ENCODE measurements at regions not wholly inside any gene's neighbourhood (a gene's known extent, or its start where the extent isn't known, plus 50 kb on each side); places are given as distances from the start of the nearest gene placed in this dataset.
A peak's percentile ranks its signal among the peaks of the same experiment; 100 is the strongest.

- no peak for DNase-seq
These were observed 136.5 kb downstream of the SNX18 start for GRCh38 chr5:54653956-54654614.

DNA sequence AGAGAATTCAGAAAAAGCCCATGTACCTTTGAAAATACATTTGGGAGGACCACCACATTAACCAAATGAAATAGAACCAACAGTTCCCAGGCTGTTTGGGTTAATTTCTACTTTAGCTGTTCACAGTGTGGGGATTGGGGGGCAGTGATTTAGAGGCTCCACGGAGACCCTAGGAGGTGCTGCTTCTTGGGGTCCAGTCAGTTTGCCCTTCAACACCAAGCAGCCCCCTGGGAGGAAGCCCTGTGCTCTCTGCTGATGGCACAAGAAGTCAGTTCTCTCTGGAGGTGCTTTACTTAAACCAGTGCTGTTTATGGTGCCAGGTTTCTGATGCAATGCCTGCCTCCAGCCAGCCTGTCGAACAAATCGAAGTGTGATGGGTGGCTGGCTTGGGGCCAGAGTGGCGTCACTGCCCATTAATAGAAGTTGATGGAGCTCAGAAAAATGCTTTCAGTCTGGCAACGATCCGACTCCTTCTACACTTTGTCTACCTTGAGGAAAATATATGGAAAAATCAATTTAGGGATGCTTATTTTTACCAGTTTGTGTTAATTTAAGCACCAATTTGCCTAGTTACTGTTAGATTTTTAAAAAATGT, 134.0 kb downstream of the SNX18 start:
- peak in 18 of 58 donors; percentile 10 to 90 (median 26) for DNase-seq

GRCh38 chr5:54649041-54649504, 131.5 kb downstream of the SNX18 start:
- DNase-seq, result no peak

DNA sequence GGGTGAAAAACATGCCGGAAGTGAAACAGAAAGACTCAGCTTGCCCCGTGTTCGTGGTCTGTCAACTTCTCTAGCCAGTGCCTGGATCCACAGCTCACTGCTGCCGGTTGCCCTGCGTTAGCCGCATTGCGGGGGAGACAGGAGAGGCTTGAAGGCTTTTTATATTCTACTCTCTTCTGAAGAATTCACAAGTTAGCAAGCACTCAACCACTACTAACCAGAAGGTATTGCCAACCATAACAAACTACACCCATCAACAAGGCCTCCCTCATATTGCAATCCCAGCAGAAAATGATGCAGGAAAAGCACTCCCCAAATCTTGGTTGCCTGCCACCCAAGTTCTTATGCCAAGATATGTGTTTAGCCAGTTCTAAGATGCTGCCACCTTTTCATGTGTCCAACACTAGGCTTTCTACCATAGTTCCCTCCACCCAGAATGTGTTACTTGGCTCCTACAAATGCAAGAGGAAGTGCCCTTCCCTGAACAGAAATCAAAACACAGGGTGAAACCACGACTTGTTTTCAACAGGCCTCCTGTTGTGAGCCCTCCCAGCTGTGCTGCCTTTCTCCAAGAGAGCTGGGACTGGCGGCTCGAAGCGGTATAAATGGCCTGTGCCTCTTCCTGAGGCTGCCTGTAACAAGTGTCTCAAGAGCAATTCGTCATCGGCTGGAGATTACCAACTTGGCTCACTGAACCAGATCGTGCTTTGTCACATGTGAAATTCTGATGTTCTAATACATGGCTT, 129.0 kb downstream of the SNX18 start:
- DNase-seq, result peak in 34 of 58 donors; percentile 8 to 68 (median 30)

DNA sequence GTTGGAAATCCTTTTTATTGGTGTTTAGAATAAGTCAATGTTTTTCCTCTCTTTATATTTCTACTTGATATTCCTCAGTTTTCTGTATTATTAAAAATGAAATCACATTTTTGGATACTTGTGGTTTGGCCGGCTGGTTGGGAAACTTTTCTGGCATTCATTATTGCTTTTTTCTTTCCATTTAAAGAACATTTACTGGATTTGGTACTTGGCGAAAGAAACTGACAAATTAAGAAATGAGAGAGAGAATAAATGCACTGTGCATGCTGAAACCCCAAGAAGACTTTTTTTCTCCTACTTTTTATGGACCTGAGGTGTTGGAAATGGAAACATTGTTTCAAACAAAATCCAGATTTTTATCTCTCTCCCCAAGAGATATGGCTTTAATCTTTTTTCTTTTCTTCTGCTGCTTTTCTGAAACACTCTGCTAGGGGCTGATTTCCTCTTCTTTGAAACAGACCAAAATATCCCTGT, 128.4 kb downstream of the SNX18 start:
- DNase-seq, result no peak

- no peak for DNase-seq
These were observed 126.7 kb downstream of the SNX18 start for GRCh38 chr5:54644226-54644625.

GRCh38 chr5:54643685-54644106, 126.1 kb downstream of the SNX18 start:
- DNase-seq, result no peak

- DNase-seq, result no peak
These were observed 122.1 kb downstream of the SNX18 start for GRCh38 chr5:54639621-54640020.

GRCh38 chr5:54638106-54638505, 120.5 kb downstream of the SNX18 start:
- no peak for DNase-seq

DNA sequence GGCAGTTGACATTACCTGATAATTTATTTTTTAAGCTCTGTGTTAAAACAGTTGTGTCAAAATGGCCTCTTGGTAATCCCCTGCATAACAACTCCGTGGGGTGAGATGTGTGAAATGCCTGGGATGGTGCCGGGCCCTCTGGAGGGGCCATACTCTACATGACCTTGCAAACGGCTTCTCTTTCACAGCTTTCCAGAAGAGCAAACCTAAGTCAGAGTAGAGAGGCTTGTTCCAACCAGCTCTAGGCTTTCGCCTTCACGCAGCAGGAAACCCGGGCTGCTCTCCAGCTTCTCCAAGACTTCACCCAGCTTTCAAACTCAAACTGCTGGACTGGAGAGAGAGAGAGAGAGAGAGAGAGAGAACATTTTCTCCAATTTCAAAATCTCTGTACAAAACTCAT, 120.1 kb downstream of the SNX18 start:
- DNase-seq, result peak in 1 of 58 donors; percentile 8

- DNase-seq, result no peak
These were observed 116.5 kb downstream of the SNX18 start for GRCh38 chr5:54634089-54634488.

DNA sequence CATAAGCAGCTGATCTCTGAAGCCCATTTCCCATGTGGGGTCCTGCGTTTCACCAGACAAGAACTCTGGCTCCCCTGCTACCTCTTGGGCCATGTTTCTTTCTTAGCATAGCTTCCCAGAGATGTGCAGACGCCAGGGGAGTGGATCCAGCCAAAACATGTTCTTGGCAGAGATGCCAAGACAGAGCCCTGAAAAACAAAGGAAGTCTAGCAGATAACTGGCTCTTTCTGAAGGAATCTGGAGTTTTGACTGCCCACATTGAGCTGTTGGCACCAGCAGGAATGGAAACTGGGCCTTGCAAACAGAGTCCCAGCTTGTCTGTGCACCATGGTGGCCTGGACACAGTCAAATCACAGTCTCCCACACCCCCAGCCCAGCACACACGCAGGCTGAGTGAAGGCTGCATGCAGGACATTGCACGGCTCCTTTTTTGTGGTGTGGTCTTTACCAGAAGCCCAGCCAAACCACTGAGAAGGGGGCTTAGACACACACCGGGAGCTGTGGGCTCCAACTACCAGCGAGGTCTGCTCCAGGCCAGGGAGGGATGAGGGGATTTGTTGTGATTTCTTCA, 114.7 kb downstream of the SNX18 start:
- DNase-seq, result peak in 32 of 58 donors; percentile 6 to 75 (median 36)

DNA sequence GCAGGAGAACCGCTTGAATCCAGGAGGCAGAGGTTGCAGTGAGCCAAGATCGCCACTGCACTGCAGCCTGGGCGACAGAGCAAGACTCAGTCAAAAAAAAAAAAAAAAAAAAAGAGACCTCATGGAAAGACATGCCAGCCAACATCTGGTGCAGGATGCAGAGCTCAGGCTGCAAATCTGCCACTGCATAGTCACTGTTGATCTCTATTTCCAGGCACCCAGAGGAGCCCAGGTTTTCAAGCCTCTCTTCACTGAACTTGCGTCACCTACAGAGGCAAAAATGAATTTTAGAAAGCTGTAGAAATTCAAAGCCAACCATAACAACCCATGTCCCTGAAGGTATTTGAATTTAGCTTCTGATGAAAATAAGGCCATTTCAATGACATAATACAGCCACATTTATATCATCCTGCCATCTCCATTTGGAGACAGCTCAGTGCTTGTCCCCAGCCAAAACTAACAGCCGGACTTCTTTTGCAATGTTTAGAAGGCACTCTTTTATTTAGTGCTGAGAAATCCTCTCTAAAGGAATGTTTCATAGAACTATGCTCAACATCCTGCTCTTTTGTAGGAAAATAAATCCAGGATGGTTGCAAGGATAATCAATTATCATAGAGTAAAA, 113.3 kb downstream of the SNX18 start:
- DNase-seq, result peak in 1 of 58 donors; percentile 9

GRCh38 chr5:54629115-54629514, 111.6 kb downstream of the SNX18 start:
- no peak for DNase-seq

DNA sequence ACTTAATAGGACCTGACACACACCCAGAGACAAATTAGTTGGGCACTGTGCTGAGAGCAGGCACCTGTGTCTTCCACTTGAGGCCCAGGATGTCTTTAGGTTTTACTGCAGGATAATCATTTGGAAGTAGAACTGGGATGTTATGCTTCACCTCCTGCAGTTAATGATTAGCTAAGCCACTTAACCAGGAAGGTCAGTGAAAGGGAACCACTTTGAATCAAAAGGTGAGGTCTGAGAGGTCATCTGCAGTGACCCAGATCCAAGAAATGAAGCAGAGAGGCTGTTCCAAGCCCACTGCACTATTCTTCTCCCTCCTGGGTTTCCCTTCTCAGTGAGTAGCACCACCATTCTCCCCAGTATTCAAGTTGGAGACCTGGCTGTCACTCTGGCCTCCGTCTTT, 110.5 kb downstream of the SNX18 start:
- no peak for DNase-seq

DNA sequence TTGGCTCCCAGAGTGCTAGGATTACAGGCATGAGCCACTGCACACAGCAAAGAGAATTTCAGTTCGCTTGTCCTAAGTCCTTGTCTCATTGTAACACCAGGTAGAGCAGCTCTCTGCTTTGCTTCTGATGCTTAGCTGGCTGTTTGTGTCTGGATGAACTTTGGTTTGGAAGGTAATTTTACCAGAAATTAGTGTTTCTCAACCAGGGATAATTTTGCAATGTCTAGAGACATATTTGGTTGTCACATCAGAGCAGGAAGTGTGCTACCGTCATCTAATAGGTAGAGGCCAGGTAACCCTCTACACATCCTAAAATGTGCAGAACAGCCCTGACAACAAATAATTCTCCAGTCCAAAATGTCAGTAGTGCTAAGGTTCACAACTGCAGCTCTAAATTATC, 108.8 kb downstream of the SNX18 start:
- no peak for DNase-seq

- DNase-seq, result no peak
These were observed 107.4 kb downstream of the SNX18 start for GRCh38 chr5:54624805-54625568.

- DNase-seq, result peak in 5 of 58 donors; percentile 8 to 22 (median 17)
These were observed 104.2 kb downstream of the SNX18 start for GRCh38 chr5:54621709-54622108.

DNA sequence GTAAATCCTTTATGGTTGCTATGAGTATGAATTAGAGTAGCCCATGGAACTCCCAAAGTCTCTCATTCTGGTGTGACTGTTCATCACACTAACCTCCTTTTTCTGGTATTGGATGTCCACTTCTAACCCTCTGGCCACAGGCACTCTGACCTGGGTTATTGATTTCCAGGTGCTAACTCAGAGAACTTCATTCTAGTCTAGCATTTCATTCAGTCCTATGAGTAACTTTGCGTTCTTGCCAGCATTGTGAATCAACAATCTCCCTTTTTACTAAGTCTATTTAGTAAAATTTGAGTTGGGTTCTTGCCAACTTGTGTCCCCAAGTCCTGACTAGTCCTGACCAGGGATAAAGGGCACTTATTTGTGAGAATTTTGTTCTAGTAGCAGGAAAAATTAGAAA, 103.5 kb downstream of the SNX18 start:
- no peak for DNase-seq

- no peak for DNase-seq
These were observed 102.8 kb downstream of the SNX18 start for GRCh38 chr5:54620141-54620933.
